OCI-LY1 (cell line): ENCODE measurements at regions not wholly inside any gene's neighbourhood (a gene's known extent, or its start where the extent isn't known, plus 50 kb on each side); places are given as distances from the start of the nearest gene placed in this dataset.

Source experiments
- H2AFZ ChIP-seq: fragments of 200-600 bp; sonication (generic), shearing (Covaris generic); 2 replicates; pipeline ENCODE4 v1.6.0; 2014; ENCODE audit warnings: antibody characterized with exemption, mild to moderate bottlenecking, low read length
- H3F3A ChIP-seq: fragments of 200-600 bp; sonication (generic), shearing (Covaris generic); 2 replicates; pipeline ENCODE4 v1.6.0; 2014; ENCODE audit warnings: mild to moderate bottlenecking, antibody characterized with exemption, low read length, moderate library complexity; ENCODE audit not compliant: insufficient read depth
- H3K27ac ChIP-seq: fragments of 200-600 bp; sonication (generic); 2 replicates; pipeline ENCODE4 v1.5.1; 2014; ENCODE audit warnings: low read length, mixed run types, mild to moderate bottlenecking, low read depth; ENCODE audit not compliant: poor library complexity, severe bottlenecking
- H3K27me3 ChIP-seq: fragments of 200-600 bp; sonication (generic); 2 replicates; pipeline ENCODE4 v1.6.0; 2014; ENCODE audit warnings: antibody characterized with exemption, mild to moderate bottlenecking, low read length, moderate library complexity; ENCODE audit not compliant: insufficient read depth
- H3K36me3 ChIP-seq: fragments of 200-600 bp; sonication (generic); 2 replicates; pipeline ENCODE4 v1.6.1; 2014; ENCODE audit warnings: mild to moderate bottlenecking, antibody characterized with exemption, low read length, moderate library complexity, mixed read lengths; ENCODE audit not compliant: insufficient read depth
- H3K4me1 ChIP-seq: fragments of 200-600 bp; sonication (generic); 2 replicates; pipeline ENCODE4 v1.5.1; 2014; ENCODE audit warnings: mild to moderate bottlenecking, low read length, moderate library complexity; ENCODE audit not compliant: insufficient read depth, severe bottlenecking
- H3K4me2 ChIP-seq: fragments of 200-600 bp; sonication (generic), shearing (Covaris generic); 2 replicates; pipeline ENCODE4 v1.6.1; 2014; ENCODE audit warnings: low read length
- H3K4me3 ChIP-seq: fragments of 200-600 bp; sonication (generic); 2 replicates; pipeline ENCODE4 v1.5.1; 2014; ENCODE audit warnings: low read length, low read depth, mild to moderate bottlenecking, mixed read lengths; ENCODE audit not compliant: poor library complexity, severe bottlenecking
- H3K79me2 ChIP-seq: fragments of 200-600 bp; shearing (Covaris generic); 2 replicates; pipeline ENCODE4 v1.6.1; 2016; ENCODE audit warnings: mixed run types, low read length, mixed read lengths; ENCODE audit not compliant: insufficient read depth
- H3K9ac ChIP-seq: fragments of 200-600 bp; sonication (generic), shearing (Covaris generic); 2 replicates; pipeline ENCODE4 v1.6.1; 2014; ENCODE audit warnings: mild to moderate bottlenecking, low read length, mixed read lengths
- H3K9me2 ChIP-seq: fragments of 200-600 bp; sonication (generic), shearing (Covaris generic); 2 replicates; pipeline ENCODE4 v1.6.1; 2014; ENCODE audit warnings: low read depth, mild to moderate bottlenecking, low read length, mixed read lengths
- H3K9me3 ChIP-seq: fragments of 200-600 bp; shearing (Covaris generic); 2 replicates; pipeline ENCODE4 v1.6.1; 2014; ENCODE audit warnings: low read length, mixed read lengths
- H4K20me1 ChIP-seq: fragments of 200-600 bp; sonication (generic), shearing (Covaris generic); 2 replicates; pipeline ENCODE4 v1.6.0; 2016; ENCODE audit warnings: mild to moderate bottlenecking, low read length; ENCODE audit not compliant: insufficient read depth
- CTCF ChIP-seq: fragments of 200-600 bp; sonication (generic), shearing (Covaris generic); IDR thresholded peaks from 2 replicates; pipeline ENCODE4 v1.5.1; 2017; ENCODE audit warnings: mild to moderate bottlenecking, antibody characterized with exemption, low read length, moderate library complexity, mixed read lengths
- EZH2 ChIP-seq: fragments of 200-600 bp; sonication (generic), shearing (Covaris generic); IDR thresholded peaks from 2 replicates; pipeline ENCODE4 v1.8.0; 2017; ENCODE audit warnings: borderline replicate concordance, mixed run types, mild to moderate bottlenecking, antibody characterized with exemption, low read length, moderate library complexity, mixed read lengths

- TF ChIP-seq EZH2 (no peak), CTCF (no peak)
- Histone ChIP-seq H3K9ac (no peak overlapping the region), H4K20me1 (no peaks in the 10 kb centered on the region), H3K79me2 (no peaks in the 10 kb centered on the region), H2AFZ (no peak overlapping the region), H3K36me3 (no peaks in the 10 kb centered on the region), H3K9me2 (no peaks in the 10 kb centered on the region), H3K4me3 (no peak overlapping the region), H3K27me3 (no peaks in the 10 kb centered on the region), H3K4me2 (no peak overlapping the region), H3K9me3 (no peaks in the 10 kb centered on the region), H3F3A (no peaks in the 10 kb centered on the region), H3K4me1 (no peaks in the 10 kb centered on the region), H3K27ac (no peak overlapping the region)
Observed at GRCh38 chr21:15119486-15119885, 54.7 kb upstream of the NRIP1 start.

- no peaks in the 10 kb centered on the region for H3K27me3 ChIP-seq
- H4K20me1 ChIP-seq, result no peaks in the 10 kb centered on the region
- H3K9me3 ChIP-seq, result no peaks in the 10 kb centered on the region
- H3K9me2 ChIP-seq, result no peaks in the 10 kb centered on the region
- H3K9ac ChIP-seq, result no peak overlapping the region
- H3K79me2 ChIP-seq, result no peaks in the 10 kb centered on the region
- H2AFZ ChIP-seq, result no peak overlapping the region
- H3K4me1 ChIP-seq, result no peaks in the 10 kb centered on the region
- H3K4me2 ChIP-seq, result no peak overlapping the region
- no peak overlapping the region for H3K27ac ChIP-seq
- H3K36me3 ChIP-seq, result no peaks in the 10 kb centered on the region
- TF ChIP-seq CTCF (no peak), EZH2 (no peak)
- no peak overlapping the region for H3K4me3 ChIP-seq
- H3F3A ChIP-seq, result no peaks in the 10 kb centered on the region
Observed at GRCh38 chr21:15121097-15121654, 56.4 kb upstream of the NRIP1 start.

- no peak overlapping the region for H3K4me3 ChIP-seq
- H2AFZ ChIP-seq, result no peak overlapping the region
- H3K27ac ChIP-seq, result no peak overlapping the region
Observed at GRCh38 chr21:15121655-15122120, 56.9 kb upstream of the NRIP1 start.

More at GRCh38 chr21:15121655-15122120, 56.9 kb upstream of the NRIP1 start:
- no peaks in the 10 kb centered on the region for H3K9me3 ChIP-seq
- H3K4me1 ChIP-seq, result no peaks in the 10 kb centered on the region
- no peaks in the 10 kb centered on the region for H4K20me1 ChIP-seq
- no peaks in the 10 kb centered on the region for H3K79me2 ChIP-seq
- H3K4me2 ChIP-seq, result no peak overlapping the region
- H3K9ac ChIP-seq, result no peak overlapping the region
- TF ChIP-seq EZH2 (no peak), CTCF (no peak)
- no peaks in the 10 kb centered on the region for H3K27me3 ChIP-seq
- H3K36me3 ChIP-seq, result no peaks in the 10 kb centered on the region
- H3F3A ChIP-seq, result no peaks in the 10 kb centered on the region
- no peaks in the 10 kb centered on the region for H3K9me2 ChIP-seq
